HG03575 (cell line): ENCODE measurements at regions not wholly inside any gene's neighbourhood (a gene's known extent, or its start where the extent isn't known, plus 50 kb on each side); places are given as distances from the start of the nearest gene placed in this dataset.
"Not testable (repeated sequence)": the region's sequence is repeated elsewhere in the genome, so short reads cannot be mapped to it uniquely, and the experiment has no call there.

ENCODE experiments used
- ATAC-seq: cut with Tn5 transposase; IDR thresholded peaks from one replicate; pipeline ENCODE4 v1.9.1; 2021; ENCODE audit not compliant: unreplicated experiment, insufficient number of reproducible peaks, low FRiP score; ENCODE audit errors: extremely low read depth

DNA sequence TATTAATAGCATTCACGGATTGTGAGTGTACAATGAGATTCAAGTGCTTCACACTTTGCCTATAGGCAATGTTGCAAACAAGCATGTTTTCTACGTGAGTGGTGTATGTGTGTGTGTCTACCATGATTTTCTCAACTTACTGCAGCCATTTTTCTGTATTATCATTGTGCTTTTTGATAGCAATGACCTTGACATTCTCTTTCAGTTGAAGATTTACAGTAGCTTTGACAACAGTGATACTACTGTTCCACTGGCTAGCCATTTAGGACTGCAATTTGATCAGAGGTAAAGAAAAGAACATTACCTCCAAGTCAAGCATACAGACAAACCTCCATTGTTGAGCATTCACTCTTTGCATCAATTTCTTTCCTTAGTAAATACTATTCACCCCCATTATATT lies 297.0 kb downstream of the MAN2A1 start:
- ATAC-seq, result no peak

DNA sequence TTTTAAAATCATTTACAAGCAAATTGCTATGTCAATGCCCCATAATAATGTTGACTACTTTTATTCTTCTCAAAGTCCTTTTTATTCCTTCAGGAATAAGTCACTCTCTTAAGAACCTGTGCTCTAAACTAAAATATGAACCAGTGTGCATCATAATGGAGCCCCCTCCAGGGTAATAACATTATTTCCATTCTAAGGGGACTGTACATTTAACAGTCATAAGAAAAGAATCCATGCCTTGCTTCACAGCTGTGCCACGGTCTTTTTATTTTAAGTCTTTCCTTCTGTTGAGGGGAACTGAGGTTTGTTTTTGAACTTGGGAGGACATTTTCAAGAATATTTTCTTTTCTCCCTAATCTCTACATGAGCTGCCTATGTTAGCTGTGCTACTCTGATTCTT lies 297.6 kb downstream of the MAN2A1 start:
- no peak for ATAC-seq

DNA sequence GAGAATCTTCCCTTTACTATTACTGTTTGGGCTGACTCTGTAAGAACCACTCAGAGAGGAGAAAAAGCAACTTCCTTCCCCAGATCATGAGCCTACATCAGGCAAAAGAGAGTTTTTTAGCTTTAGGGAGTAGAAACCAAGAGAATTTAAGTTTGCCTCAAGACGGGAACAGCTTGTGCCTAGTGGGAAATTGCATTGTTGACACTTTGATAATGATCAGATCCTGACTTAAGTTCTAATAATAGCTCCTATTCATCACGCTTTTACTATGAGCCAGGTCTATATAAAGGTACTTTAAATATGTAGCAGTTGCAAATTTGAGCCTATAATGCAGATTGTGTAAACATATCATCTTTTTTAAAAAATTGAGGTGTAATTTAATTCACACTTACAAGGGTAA lies 298.2 kb downstream of the MAN2A1 start:
- no peak for ATAC-seq

DNA sequence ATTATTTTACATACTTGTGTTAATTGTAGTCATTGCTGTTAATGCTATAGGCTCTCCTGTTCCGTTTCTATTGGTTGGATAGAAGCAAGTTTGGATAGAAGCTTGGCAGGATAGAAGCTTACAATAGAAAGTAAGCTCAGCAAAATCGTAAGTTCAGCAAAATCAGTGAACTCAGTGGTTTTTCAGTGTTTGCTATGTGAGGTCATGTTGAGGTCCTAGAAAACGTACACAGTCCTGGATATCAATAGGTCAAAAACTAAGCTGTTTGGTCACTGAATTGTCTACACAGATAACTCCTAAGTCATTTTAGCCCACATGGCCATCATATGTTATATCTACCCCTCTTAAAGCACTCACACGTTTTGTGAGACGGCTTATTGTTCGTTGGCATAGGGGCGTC lies 299.4 kb downstream of the MAN2A1 start:
- ATAC-seq, result no peak

DNA sequence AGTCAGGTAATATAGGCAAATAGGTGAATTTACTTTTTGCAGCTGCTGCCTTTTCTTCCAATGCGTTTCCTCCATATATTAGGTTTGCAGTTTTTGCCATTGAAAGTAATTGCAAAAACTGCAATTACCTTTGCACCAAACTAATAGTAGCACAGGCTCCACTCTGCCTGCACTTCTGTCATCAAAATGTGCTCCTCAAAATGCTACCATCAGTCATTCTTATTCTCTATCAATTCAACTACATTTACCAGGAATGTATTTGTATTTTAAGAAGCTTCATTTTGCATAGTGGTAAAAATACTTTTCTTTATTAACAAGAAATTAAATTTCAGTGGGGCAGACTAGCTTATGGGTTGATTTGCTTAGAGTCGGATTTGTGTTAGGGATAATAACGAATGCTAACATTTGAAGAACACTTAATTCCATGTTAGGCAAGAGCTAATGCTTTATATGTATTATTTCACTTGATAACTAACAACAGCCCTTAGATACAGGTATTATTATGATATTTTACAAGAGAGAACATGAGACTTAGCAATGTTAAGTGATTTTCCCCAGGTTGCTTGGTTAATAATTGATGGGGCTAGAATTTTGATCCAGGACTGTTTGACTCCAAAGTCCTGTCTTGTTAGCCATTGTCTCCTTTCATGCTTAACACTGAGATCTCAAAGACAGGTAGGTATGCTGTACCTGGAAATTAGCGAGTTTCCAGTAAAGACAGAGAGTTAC lies 300.4 kb downstream of the MAN2A1 start:
- no peak for ATAC-seq

DNA sequence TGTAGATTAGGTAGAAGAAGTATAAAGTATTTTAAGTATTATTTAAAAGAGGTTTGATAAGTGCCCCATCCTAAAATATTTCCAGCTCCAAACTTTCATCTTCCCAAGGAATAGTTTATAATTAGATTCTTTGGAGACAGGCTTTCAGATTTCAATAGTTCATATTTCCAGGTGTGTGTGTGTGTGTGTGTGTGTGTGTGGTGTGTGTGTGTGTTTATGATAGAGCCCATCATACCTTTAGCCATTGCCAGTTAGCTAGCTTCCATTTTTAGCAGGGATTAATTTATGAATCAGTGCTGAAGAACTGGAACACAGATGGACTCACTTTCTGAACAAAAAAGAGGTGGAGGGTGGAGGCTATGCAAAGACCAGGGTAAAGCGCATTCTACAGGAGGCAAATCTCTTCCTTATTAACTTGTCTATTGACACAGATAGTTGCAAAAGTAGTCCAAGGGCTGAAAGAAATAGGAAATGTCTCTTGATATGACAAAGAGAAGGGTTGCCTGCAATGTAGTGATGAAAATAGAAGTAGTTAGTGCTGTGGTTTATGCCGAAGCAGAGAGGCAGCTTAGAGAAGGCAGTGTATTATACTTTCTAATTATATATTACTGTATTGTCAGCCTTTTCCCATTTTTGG lies 301.1 kb downstream of the MAN2A1 start:
- no peak for ATAC-seq

DNA sequence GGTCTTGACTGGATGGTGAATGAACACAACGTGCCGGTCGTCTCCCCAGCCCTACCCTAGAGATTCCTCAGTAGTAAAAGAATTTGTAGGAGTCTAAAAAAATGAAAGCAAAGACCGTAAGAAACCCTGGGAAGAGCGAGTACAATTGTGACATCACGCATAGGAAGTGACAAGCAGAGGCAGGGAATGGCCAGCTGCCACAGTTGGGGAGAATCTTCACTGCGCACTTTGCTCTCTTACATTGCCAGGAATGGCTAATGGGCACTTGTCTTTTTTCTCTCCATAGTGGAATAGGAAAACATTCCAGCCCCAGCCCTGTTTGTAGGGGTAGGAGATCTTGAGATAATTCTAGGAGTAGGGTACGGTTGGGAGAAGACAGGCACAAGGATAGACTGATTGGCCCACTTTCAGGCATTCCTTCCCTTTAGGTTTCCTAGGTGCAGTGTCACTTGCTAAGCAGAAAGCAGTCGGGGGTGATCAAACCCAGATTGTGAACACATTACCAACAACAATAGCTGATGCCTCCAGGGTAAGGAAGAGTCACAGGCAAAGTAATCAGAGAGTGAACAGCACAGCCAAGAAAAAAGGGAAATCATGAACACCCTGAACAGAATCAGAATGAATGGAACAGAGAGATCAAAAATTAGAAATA lies 302.7 kb downstream of the MAN2A1 start:
- no peak for ATAC-seq

DNA sequence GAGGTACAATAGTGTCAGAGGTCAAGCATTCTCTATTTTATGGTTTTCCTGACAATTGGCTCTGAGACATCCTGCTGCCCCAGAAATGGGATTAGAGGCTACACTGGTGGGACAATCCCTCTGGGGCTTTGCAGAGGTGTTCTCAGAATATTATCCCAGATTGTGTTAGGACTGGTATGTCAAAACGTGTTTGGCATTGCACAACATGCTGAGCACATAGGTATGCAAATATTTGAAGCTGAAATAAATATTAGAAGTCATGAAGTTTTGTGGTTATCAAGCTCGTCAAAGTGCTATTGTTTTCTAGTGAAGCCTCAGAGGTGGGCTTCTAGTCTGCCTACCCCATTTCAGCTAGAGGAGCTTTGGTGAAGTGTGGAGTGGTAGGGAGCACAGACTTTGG lies 304.4 kb downstream of the MAN2A1 start:
- ATAC-seq, result no peak

DNA sequence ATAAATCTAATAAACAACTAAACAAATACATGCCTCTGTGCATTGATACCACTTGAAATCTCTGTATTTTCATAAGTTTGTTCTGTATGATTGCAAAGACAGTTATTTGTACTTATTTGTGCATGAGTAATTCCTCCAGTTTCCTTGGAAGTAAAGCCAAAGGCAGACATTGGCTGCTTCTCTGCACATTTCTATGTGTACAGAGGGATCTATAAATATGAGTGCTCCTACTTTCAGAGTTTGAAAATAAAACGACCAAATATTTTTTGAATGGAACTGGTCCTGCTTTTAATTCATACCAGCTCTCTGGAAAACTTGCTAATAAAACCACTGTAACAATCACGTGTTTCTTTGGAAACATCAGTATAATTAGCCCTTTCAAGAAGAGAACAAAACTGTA lies 306.5 kb downstream of the MAN2A1 start:
- no peak for ATAC-seq

DNA sequence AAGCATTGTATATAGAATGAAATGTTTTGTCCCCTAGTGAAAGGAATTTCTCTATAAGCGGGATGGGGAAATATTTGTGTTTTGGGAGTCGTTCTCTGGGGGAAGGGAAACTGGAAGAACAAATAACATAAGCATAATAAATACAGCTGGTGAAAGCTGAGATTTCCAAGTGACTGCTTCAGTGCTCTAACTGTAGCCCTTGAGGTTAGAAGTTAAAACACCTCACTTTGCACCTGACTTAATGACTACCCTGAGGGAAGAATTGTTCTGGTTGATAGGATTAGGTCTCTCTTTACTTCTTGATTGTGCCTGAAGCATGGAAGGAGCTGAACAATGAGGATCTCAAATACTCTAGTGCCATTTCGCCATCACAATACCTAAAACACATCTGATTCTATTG lies 307.4 kb downstream of the MAN2A1 start:
- ATAC-seq, result no peak

DNA sequence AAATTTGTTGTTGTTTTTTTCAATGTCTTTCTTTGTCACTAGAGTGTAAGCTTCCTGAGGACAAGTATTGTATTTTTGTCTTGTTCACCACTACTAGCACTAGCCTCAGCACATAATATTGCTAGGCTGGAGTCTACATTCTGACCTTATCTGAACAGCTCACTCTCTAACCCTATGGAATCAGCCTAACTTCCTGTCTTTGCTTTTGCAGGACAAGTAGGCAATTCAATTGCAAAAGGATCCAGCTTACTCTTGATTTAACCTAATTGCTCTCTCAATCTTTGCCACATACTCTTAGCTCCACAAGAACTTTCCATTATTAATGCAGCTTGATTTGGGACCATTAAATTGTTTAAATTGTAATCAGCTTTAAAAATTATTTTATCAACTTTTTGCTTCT lies 308.5 kb downstream of the MAN2A1 start:
- ATAC-seq, result no peak

DNA sequence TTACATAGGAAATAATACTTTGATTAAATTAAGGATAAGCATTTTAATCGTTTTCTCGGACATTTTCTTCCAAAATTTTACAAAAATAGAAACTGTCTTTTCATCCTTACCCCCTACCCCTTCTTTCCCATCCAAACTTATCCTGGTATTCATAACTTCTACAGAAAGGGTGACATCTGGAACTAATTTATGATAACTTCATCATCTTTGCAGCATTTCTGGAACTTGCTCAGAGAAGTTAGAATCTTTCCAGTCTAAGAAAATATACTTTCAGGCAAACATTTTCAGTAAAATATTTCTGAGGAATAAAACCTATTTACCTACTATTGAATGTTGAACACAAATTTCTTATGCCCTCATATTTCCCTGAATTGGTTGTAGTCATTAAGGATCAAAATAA lies 309.0 kb downstream of the MAN2A1 start:
- ATAC-seq, result no peak

DNA sequence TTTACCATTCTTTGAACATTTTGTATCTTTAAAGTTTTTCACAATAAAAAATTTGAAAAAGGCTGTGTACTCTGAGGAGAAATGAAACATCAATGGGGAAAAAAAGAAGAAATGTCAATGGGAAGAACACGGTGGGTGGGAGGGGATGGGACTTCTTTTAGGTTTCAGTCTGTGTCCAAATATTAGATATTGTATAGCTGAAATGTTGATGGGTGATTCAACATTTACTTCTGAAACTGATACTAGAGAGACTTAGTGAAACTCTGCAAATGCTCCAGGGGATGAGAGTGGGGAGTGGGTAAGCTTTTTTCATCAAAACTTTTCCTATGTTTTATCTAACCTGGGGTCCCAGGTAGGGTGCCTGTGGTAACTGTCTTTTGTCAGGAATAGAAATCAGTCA lies 311.9 kb downstream of the MAN2A1 start:
- ATAC-seq, result no peak

DNA sequence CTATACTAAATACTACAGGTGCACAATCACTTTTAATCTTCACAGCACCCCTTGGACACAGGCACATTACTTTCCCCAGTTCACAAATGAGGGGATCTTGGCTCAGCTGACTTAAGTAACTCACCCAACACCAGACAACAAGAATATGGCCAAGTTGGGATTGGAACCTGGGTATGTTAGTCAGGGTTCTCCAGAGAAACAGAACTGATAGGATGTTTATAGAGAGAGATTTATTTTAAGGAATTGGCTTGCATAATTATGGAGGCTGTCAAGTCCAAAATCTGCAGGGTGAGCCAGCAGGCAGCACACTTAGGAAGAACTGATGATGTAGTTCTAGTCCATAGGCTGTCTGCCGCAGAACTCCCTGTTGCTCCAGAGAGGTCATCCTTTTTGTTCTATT lies 312.9 kb downstream of the MAN2A1 start:
- ATAC-seq, result no peak

DNA sequence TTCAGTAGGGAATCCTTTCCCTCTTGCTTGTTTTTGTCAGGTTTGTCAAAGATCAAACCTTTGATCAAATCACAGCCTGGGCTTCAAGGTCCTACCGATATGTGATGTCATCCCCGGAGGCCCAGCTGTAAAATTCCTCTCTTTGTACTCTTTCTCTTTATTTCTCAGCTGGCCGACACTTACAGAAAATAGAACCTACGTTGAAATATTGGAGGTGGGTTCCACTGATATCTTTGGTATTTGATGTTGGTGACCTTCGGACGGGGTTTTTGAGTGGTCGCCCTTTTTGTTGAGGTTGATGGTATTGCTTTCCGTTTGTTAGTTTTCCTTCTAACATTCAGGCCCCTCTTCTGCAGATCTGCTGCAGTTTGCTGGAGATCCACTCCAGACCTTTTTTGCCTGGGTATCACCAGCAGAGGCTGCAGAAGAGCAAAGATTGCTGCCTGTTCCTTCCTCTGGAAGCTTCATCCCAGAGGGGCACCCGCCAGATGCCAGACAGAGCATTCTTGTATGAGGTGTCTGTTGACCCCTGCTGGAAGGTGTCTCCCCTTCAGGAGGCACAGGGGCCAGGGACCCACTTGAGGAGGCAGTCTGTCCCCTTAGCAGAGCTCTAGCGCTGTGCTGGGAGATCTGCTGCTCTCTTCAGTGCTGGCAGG lies 316.3 kb downstream of the MAN2A1 start:
- not testable (repeated sequence) for ATAC-seq

DNA sequence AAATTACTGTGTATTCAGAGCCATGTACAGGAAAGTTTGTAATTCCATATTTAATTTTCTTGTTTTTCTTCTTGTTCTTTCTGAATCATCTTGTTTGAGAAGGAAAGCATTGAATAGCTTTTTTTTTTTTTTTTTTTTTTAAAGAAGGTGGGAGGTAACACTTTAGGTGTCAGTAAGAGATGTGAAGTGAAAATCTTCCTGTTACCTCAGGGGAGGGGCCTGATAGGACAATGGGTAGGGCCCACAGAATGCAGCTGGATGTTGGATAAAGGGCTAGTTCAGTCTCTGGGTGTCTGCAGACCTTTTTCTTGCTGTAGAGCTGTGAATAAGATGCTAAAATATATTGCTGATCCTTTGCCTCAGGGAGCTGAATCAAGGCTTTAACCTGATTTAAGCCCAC lies 317.4 kb downstream of the MAN2A1 start:
- ATAC-seq, result no peak

DNA sequence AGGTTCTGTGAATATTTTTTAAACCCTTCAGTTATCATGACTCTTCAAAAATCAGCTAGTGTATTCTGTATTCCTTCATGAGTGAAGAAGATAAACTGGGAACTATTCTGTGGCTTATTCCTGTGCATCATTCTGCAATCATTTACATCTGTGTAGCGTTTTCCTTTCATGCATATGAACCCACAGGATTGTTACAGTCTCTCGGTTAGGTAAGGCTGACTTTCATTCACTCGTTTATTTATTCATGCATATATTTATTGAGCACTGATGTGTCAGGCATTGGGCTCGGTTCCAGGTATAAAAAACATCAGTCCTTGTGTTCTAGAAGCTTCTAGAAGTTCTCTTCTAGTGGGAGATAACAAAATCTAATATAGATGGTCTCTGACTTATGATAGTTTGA lies 318.4 kb downstream of the MAN2A1 start:
- ATAC-seq, result no peak

DNA sequence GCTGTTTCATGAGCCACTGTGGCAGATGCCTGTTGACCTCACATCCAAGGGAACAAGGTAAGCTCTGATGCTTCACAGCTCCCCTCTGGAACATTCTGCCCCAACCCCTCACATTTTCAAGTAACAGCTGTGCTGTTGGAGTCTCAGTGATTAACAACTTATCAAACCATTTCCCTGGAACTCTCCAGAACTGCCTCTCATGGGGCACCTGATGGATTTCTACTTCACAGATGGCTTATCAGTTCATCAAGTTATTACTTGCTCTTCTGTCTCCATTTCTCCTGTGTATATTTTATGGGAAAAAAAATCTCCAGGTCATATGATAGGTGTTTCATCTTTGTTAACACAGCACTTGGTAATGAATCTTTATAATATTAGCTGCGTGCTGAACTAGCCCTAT lies 322.4 kb downstream of the MAN2A1 start:
- no peak for ATAC-seq

DNA sequence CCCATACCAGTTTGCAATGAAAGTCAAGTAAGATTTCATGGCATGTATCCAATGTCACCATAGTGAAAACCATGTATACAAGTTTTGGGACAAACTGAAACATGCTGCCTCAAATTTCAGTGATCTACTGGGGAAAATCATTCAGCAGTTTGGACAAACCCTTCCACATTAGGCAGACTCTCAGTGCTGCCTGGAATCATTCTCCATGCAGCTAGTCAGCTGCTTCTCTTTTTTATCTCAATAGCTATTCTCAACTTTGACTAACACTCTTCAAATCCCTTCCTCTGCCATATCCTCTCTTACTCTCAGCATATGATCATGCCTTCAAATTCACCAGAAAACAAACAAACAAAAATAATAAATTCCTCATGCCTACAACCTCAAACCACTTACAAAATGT lies 323.3 kb downstream of the MAN2A1 start:
- no peak for ATAC-seq

DNA sequence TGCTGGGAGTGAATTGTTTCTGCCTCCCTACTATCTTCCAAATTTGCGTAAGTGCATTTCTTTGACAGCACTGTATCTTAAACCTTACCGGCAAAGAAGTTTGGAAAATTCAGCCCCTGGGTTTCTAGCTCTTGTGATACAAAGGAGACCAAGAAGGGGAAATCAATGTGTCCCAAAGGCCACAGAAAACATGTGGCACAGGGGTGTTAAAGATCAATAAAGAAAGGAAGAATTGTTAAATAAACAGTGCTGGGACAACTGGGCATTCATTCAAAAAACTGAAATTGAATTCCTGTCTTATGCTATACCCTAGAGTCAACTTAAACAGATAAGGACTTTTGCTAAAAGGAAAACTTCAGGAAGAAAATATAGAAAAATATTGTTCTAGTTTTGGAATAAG lies 328.1 kb downstream of the MAN2A1 start:
- no peak for ATAC-seq
